Activated T-helper 17 cell treated with anti-CD3 and anti-CD28 coated beads, Interleukin-2, amount 50 U/mL, for 72 hours (primary cell): ENCODE measurements at regions not wholly inside any gene's neighbourhood (a gene's known extent, or its start where the extent isn't known, plus 50 kb on each side); places are given as distances from the start of the nearest gene placed in this dataset.
"Not testable (repeated sequence)": the region's sequence is repeated elsewhere in the genome, so short reads cannot be mapped to it uniquely, and the experiment has no call there.

ENCODE experiments used
- ATAC-seq: fragments of 150-1000 bp; cut with Tn5 transposase; replicated peaks from 2 replicates; pipeline ENCODE4 v1.10.0; 2021; ENCODE audit warnings: mild to moderate bottlenecking, moderate library complexity
- H3K27ac Mint-ChIP-seq: one replicate; pipeline ENCODE4 v1.8.0; 2022; ENCODE audit warnings: mixed read lengths
- H3K27me3 Mint-ChIP-seq: one replicate; pipeline ENCODE4 v1.8.0; 2022; ENCODE audit warnings: mixed read lengths
- H3K36me3 Mint-ChIP-seq: one replicate; pipeline ENCODE4 v1.8.0; 2022; ENCODE audit warnings: low read depth, mild to moderate bottlenecking, mixed read lengths
- H3K4me1 Mint-ChIP-seq: one replicate; pipeline ENCODE4 v1.8.0; 2022; ENCODE audit warnings: mixed read lengths
- H3K4me3 Mint-ChIP-seq: one replicate; pipeline ENCODE4 v1.8.0; 2022; ENCODE audit warnings: mild to moderate bottlenecking, mixed read lengths
- H3K9me3 Mint-ChIP-seq: one replicate; pipeline ENCODE4 v1.8.0; 2022; ENCODE audit warnings: mixed read lengths

GRCh38 chr5:101455048-101455447, 552.0 kb upstream of the ST8SIA4 start:
- no peaks in the 10 kb centered on the region for H3K4me1 Mint-ChIP-seq
- H3K27me3 Mint-ChIP-seq = no peaks in the 10 kb centered on the region
- H3K27ac Mint-ChIP-seq = no peak overlapping the region
- H3K4me3 Mint-ChIP-seq = no peak overlapping the region
- ATAC-seq = no peak
- H3K36me3 Mint-ChIP-seq = no peaks in the 10 kb centered on the region
- H3K9me3 Mint-ChIP-seq = no peaks in the 10 kb centered on the region

- H3K4me3 Mint-ChIP-seq, H3K27me3 Mint-ChIP-seq: not testable (repeated sequence)
Measured at GRCh38 chr5:101442281-101442680, 539.2 kb upstream of the ST8SIA4 start.

GRCh38 chr5:101440173-101440572, 537.1 kb upstream of the ST8SIA4 start:
- Mint-ChIP-seq H3K9me3 (peaks cover 4% of the 10 kb centered on the region), H3K4me3 (no peak overlapping the region), H3K27me3 (no peaks in the 10 kb centered on the region), H3K36me3 (no peaks in the 10 kb centered on the region), H3K4me1 (no peaks in the 10 kb centered on the region), H3K27ac (no peak overlapping the region)
- no peak for ATAC-seq

More at GRCh38 chr5:101442281-101442680, 539.2 kb upstream of the ST8SIA4 start:
- not testable (repeated sequence) for H3K9me3 Mint-ChIP-seq, H3K4me1 Mint-ChIP-seq, ATAC-seq, H3K36me3 Mint-ChIP-seq, H3K27ac Mint-ChIP-seq

GRCh38 chr5:101437351-101437750, 534.3 kb upstream of the ST8SIA4 start:
- H3K27me3 Mint-ChIP-seq = no peaks in the 10 kb centered on the region
- ATAC-seq = no peak

GRCh38 chr5:101435768-101436167, 532.7 kb upstream of the ST8SIA4 start:
- ATAC-seq = no peak
- H3K27ac Mint-ChIP-seq = no peak overlapping the region
- H3K4me3 Mint-ChIP-seq = no peak overlapping the region
- no peaks in the 10 kb centered on the region for H3K27me3 Mint-ChIP-seq
- no peaks in the 10 kb centered on the region for H3K36me3 Mint-ChIP-seq
- H3K9me3 Mint-ChIP-seq = no peaks in the 10 kb centered on the region
- H3K4me1 Mint-ChIP-seq = no peaks in the 10 kb centered on the region

More at GRCh38 chr5:101437351-101437750, 534.3 kb upstream of the ST8SIA4 start:
- no peaks in the 10 kb centered on the region for H3K9me3 Mint-ChIP-seq
- no peaks in the 10 kb centered on the region for H3K4me1 Mint-ChIP-seq
- no peaks in the 10 kb centered on the region for H3K36me3 Mint-ChIP-seq
- no peak overlapping the region for H3K27ac Mint-ChIP-seq
- no peak overlapping the region for H3K4me3 Mint-ChIP-seq

GRCh38 chr5:101431201-101431600, 528.1 kb upstream of the ST8SIA4 start:
- H3K27ac Mint-ChIP-seq = no peak overlapping the region
- ATAC-seq = no peak
- peaks cover 8% of the 10 kb centered on the region for H3K9me3 Mint-ChIP-seq
- H3K36me3 Mint-ChIP-seq = no peaks in the 10 kb centered on the region
- peaks cover 3% of the 10 kb centered on the region for H3K27me3 Mint-ChIP-seq
- no peak overlapping the region for H3K4me3 Mint-ChIP-seq
- no peaks in the 10 kb centered on the region for H3K4me1 Mint-ChIP-seq

- H3K4me3 Mint-ChIP-seq = no peak overlapping the region
- no peaks in the 10 kb centered on the region for H3K4me1 Mint-ChIP-seq
- peaks cover 3% of the 10 kb centered on the region for H3K27me3 Mint-ChIP-seq
- ATAC-seq = no peak
- no peaks in the 10 kb centered on the region for H3K36me3 Mint-ChIP-seq
- peaks cover 8% of the 10 kb centered on the region for H3K9me3 Mint-ChIP-seq
- H3K27ac Mint-ChIP-seq = no peak overlapping the region
Measured at GRCh38 chr5:101430551-101430950, 527.5 kb upstream of the ST8SIA4 start.

- H3K36me3 Mint-ChIP-seq = no peaks in the 10 kb centered on the region
- peaks cover 8% of the 10 kb centered on the region for H3K9me3 Mint-ChIP-seq
- no peak overlapping the region for H3K4me3 Mint-ChIP-seq
- peaks cover 3% of the 10 kb centered on the region for H3K27me3 Mint-ChIP-seq
- H3K27ac Mint-ChIP-seq = no peak overlapping the region
- H3K4me1 Mint-ChIP-seq = no peaks in the 10 kb centered on the region
- ATAC-seq = no peak
Measured at GRCh38 chr5:101429241-101429640, 526.2 kb upstream of the ST8SIA4 start.

- no peak for ATAC-seq
- Mint-ChIP-seq H3K4me3 (no peak overlapping the region), H3K9me3 (peaks cover 5% of the 10 kb centered on the region), H3K27me3 (peaks cover 3% of the 10 kb centered on the region), H3K4me1 (no peaks in the 10 kb centered on the region), H3K36me3 (no peaks in the 10 kb centered on the region), H3K27ac (no peak overlapping the region)
Measured at GRCh38 chr5:101425339-101425859, 522.3 kb upstream of the ST8SIA4 start.

- Mint-ChIP-seq H3K27me3 (peaks cover 3% of the 10 kb centered on the region), H3K36me3 (no peaks in the 10 kb centered on the region), H3K4me3 (no peak overlapping the region), H3K4me1 (no peaks in the 10 kb centered on the region), H3K9me3 (peaks cover 3% of the 10 kb centered on the region), H3K27ac (no peak overlapping the region)
- ATAC-seq = no peak
Measured at GRCh38 chr5:101424530-101425175, 521.6 kb upstream of the ST8SIA4 start.

GRCh38 chr5:101418713-101419118, 515.6 kb upstream of the ST8SIA4 start:
- no peaks in the 10 kb centered on the region for H3K27me3 Mint-ChIP-seq
- no peak overlapping the region for H3K27ac Mint-ChIP-seq
- no peaks in the 10 kb centered on the region for H3K4me1 Mint-ChIP-seq
- no peaks in the 10 kb centered on the region for H3K36me3 Mint-ChIP-seq
- H3K9me3 Mint-ChIP-seq = no peaks in the 10 kb centered on the region
- H3K4me3 Mint-ChIP-seq = no peak overlapping the region
- ATAC-seq = no peak

- H3K27me3 Mint-ChIP-seq = peaks cover 10% of the 10 kb centered on the region
- H3K36me3 Mint-ChIP-seq = no peaks in the 10 kb centered on the region
- no peak for ATAC-seq
- H3K27ac Mint-ChIP-seq = no peak overlapping the region
- no peak overlapping the region for H3K4me3 Mint-ChIP-seq
- H3K9me3 Mint-ChIP-seq = no peaks in the 10 kb centered on the region
- no peaks in the 10 kb centered on the region for H3K4me1 Mint-ChIP-seq
Measured at GRCh38 chr5:101404531-101404930, 501.4 kb upstream of the ST8SIA4 start.

- Mint-ChIP-seq H3K4me3 (no peak overlapping the region), H3K27me3 (no peaks in the 10 kb centered on the region), H3K9me3 (no peaks in the 10 kb centered on the region), H3K27ac (no peak overlapping the region), H3K36me3 (no peaks in the 10 kb centered on the region), H3K4me1 (no peaks in the 10 kb centered on the region)
- no peak for ATAC-seq
Measured at GRCh38 chr5:101393795-101394450, 490.8 kb upstream of the ST8SIA4 start.

GRCh38 chr5:101390151-101390908, 487.2 kb upstream of the ST8SIA4 start:
- no peak overlapping the region for H3K4me3 Mint-ChIP-seq
- no peak overlapping the region for H3K27ac Mint-ChIP-seq
- no peaks in the 10 kb centered on the region for H3K27me3 Mint-ChIP-seq
- ATAC-seq = no peak
- no peaks in the 10 kb centered on the region for H3K4me1 Mint-ChIP-seq
- no peaks in the 10 kb centered on the region for H3K36me3 Mint-ChIP-seq
- H3K9me3 Mint-ChIP-seq = no peaks in the 10 kb centered on the region

- no peaks in the 10 kb centered on the region for H3K36me3 Mint-ChIP-seq
Measured at GRCh38 chr5:101385276-101385675, 482.2 kb upstream of the ST8SIA4 start.

More at GRCh38 chr5:101385276-101385675, 482.2 kb upstream of the ST8SIA4 start:
- H3K27me3 Mint-ChIP-seq = peaks cover 13% of the 10 kb centered on the region
- H3K27ac Mint-ChIP-seq = no peak overlapping the region
- H3K9me3 Mint-ChIP-seq = no peaks in the 10 kb centered on the region
- ATAC-seq = no peak
- H3K4me3 Mint-ChIP-seq = no peak overlapping the region
- H3K4me1 Mint-ChIP-seq = no peaks in the 10 kb centered on the region
